ENCODE measurements at regions not wholly inside any gene's neighbourhood (a gene's known extent, or its start where the extent isn't known, plus 50 kb on each side); places are given as distances from the start of the nearest gene placed in this dataset.

GRCh38 chr17:33352526-33352925 lies 59.4 kb upstream of the ASIC2 start:
- DNase-seq (ENCODE audit: low read depth in 2 of 2), result no peak

- DNase-seq (ENCODE audit: low read depth in 2 of 2), result no peak
Measured at GRCh38 chr17:33356266-33356665, 63.2 kb upstream of the ASIC2 start.

GRCh38 chr17:33363475-33363874 lies 70.4 kb upstream of the ASIC2 start:
- no peak for DNase-seq (ENCODE audit: low read depth in 2 of 2)

GRCh38 chr17:33366960-33367359 lies 73.9 kb upstream of the ASIC2 start:
- DNase-seq (ENCODE audit: low read depth in 2 of 2), result no peak

- DNase-seq (ENCODE audit: low read depth in 2 of 2), result no peak
Measured at GRCh38 chr17:33369149-33369548, 76.1 kb upstream of the ASIC2 start.

- DNase-seq (ENCODE audit: low read depth in 2 of 2), result no peak
Measured at GRCh38 chr17:33369876-33370275, 76.8 kb upstream of the ASIC2 start.

- no peak for DNase-seq (ENCODE audit: low read depth in 2 of 2)
Measured at GRCh38 chr17:33370401-33370800, 77.3 kb upstream of the ASIC2 start.

- no peak for DNase-seq (ENCODE audit: low read depth in 2 of 2)
Measured at GRCh38 chr17:33371377-33371776, 78.3 kb upstream of the ASIC2 start.

GRCh38 chr17:33373273-33373672 lies 80.2 kb upstream of the ASIC2 start:
- DNase-seq (ENCODE audit: low read depth in 2 of 2), result no peak

GRCh38 chr17:33375103-33375502 lies 82.0 kb upstream of the ASIC2 start:
- DNase-seq (ENCODE audit: low read depth in 2 of 2), result no peak

GRCh38 chr17:33375783-33376182 lies 82.7 kb upstream of the ASIC2 start:
- DNase-seq (ENCODE audit: low read depth in 2 of 2), result no peak

GRCh38 chr17:33377837-33378595 lies 84.9 kb upstream of the ASIC2 start:
- no peak for DNase-seq (ENCODE audit: low read depth in 2 of 2)

GRCh38 chr17:33381201-33381600 lies 88.1 kb upstream of the ASIC2 start:
- no peak for DNase-seq (ENCODE audit: low read depth in 2 of 2)

GRCh38 chr17:33383488-33384023 lies 90.5 kb upstream of the ASIC2 start:
- no peak for DNase-seq (ENCODE audit: low read depth in 2 of 2)

- no peak for DNase-seq (ENCODE audit: low read depth in 2 of 2)
Measured at GRCh38 chr17:33385133-33385532, 92.0 kb upstream of the ASIC2 start.

- DNase-seq (ENCODE audit: low read depth in 2 of 2), result no peak
Measured at GRCh38 chr17:33385713-33386112, 92.6 kb upstream of the ASIC2 start.

- no peak for DNase-seq (ENCODE audit: low read depth in 2 of 2)
Measured at GRCh38 chr17:33387406-33387805, 94.3 kb upstream of the ASIC2 start.

- no peak for DNase-seq (ENCODE audit: low read depth in 2 of 2)
Measured at GRCh38 chr17:33389504-33390135, 96.5 kb upstream of the ASIC2 start.

- DNase-seq (ENCODE audit: low read depth in 2 of 2), result no peak
Measured at GRCh38 chr17:33390479-33391176, 97.5 kb upstream of the ASIC2 start.

- DNase-seq (ENCODE audit: low read depth in 2 of 2), result no peak
Measured at GRCh38 chr17:33396818-33397217, 103.7 kb upstream of the ASIC2 start.

GRCh38 chr17:33398386-33398785 lies 105.3 kb upstream of the ASIC2 start:
- DNase-seq (ENCODE audit: low read depth in 2 of 2), result no peak

- DNase-seq (ENCODE audit: low read depth in 2 of 2), result no peak
Measured at GRCh38 chr17:33401249-33401648, 108.2 kb upstream of the ASIC2 start.

- DNase-seq (ENCODE audit: low read depth in 2 of 2), result no peak
Measured at GRCh38 chr17:33403194-33403593, 110.1 kb upstream of the ASIC2 start.

Data from stimulated activated CD4-positive, alpha-beta T cell treated with anti-CD3 and anti-CD28 coated beads, Interleukin-1b, Interleukin-23, amount 100 ng/mL, for 1 hour (primary cell).